ENCODE measurements at regions not wholly inside any gene's neighbourhood (a gene's known extent, or its start where the extent isn't known, plus 50 kb on each side); places are given as distances from the start of the nearest gene placed in this dataset.
A peak's percentile ranks its signal among the peaks of the same experiment; 100 is the strongest.

DNA sequence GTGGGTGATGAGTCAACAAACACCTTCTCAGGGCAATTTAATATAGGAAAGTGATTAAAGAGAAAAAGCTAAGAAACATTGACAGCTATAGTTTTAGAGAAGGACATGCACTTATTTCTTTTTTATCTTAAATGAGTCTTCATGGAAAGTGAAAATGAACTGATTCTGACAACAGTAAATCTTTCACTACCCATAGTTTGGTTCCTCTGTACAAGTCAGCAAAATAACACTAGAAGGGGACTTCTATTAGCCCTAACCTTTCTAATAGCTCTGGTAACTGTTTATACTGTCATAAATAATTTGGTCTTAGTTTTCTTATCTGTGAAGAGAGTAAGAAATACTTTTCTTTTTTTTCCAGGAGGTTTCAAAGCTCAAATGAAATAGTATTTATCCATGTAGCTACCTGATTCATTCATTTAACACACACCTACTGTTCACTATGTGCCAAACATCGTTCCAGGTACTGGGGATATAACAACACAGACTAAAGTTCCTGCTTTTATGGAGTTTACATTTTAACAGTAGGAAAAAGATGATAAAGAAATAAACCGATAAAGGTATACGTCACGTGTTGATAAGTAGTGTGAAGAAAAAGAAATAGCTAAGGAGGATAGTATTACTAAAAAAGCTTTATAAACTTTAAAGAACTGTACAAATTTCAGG lies 148.2 kb downstream of the PCSK1 start:
- DNase-seq (ENCODE audit: low read depth, low spot score): no peak

- DNase-seq (ENCODE audit: low read depth, low spot score): no peak
Observed at GRCh38 chr5:96283589-96283988, 149.5 kb downstream of the PCSK1 start.

DNA sequence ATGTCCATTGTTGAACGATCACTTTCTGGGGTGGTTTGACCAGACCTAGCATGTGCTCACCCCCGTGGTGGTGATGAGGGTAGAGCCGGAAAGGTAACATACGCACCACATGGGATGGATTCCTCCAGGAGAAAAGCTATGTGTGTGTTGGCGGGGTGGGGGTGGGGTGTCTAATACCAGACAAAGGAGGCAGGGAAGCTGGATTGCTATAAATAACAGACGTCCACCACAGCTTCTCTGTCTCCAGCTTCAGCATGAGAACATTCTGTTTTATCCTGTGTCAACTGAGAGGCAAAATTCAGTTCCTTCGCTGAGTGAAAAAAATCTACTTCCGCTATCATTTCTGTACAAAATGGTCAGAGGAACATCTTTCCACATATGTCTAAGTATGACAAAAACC lies 151.0 kb downstream of the PCSK1 start:
- DNase-seq (ENCODE audit: low read depth, low spot score): no peak

GRCh38 chr5:96280946-96281393 lies 152.1 kb downstream of the PCSK1 start:
- peak; percentile 58 for DNase-seq (ENCODE audit: low read depth, low spot score)

DNA sequence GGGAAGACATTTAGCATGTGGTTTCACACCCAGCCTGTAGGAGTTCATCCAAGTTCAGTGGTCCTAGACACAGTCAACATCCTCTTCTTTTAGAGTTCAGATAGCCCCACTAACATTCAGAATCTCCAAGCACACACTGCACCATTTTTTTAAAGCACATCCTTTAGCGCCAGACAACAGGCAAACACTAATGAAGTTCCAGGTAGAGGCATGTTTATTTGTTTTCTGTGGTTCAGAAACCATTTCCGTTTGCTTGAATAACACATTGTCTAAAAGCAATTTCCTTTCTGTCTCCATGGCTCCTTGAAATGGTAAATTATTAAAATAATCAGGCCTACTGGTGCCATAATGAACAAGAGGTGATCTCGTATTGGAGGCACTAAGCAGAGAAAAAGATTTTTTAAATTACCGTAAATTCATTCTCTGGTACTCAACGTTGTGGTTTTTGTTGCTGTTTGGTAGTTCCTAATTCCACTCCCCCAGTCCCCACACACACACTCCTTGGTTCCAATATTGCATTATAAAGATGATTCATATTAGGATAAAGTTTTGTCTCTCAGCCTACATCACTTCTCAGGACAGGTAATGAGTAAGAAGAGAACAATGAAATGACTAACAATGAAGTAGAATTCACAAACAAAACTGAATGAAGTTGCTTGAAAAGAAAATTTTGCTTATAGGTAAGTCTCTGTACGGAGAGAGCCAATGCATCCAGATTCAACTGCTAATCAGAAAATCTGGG lies 153.1 kb downstream of the PCSK1 start:
- DNase-seq (ENCODE audit: low read depth, low spot score): no peak

DNA sequence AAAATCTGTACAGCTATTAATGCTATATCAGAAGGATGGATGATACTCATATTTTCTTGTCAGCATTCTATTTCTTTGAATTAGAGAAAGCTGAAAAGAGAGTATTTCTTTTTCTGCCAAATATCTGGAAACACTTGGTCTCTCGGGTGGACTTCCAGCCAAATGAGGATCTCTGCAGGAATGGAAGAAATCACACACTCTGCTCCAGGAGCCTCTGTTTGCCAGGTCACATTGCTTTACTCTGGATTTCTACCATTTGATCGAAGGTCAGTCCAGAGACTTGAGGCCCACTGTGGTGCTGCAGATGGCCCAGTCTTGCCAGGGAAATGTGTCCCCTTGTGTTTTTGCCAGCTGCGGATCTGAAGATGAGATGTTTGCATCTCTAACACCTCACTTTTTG lies 154.1 kb downstream of the PCSK1 start:
- no peak for DNase-seq (ENCODE audit: low read depth, low spot score)

DNA sequence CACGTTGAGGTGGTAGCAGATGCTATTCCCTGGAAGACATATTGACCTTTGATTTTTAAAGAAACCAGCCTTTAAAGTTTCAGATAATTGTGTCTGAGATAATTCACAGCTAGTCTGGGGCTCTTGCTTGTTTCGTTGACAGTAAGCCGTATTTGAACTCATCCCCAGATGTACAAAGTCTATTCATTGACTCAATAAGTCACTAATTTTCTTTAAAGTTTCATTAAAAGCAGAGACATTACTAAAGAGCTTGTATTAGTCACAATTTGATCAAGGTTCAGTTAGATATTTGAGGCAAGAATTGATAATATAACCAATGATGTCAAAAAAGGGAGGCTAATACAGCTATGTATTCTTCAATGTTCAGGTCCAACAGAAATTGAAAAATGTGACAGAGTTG lies 158.0 kb downstream of the PCSK1 start:
- no peak for DNase-seq (ENCODE audit: low read depth, low spot score)

DNA sequence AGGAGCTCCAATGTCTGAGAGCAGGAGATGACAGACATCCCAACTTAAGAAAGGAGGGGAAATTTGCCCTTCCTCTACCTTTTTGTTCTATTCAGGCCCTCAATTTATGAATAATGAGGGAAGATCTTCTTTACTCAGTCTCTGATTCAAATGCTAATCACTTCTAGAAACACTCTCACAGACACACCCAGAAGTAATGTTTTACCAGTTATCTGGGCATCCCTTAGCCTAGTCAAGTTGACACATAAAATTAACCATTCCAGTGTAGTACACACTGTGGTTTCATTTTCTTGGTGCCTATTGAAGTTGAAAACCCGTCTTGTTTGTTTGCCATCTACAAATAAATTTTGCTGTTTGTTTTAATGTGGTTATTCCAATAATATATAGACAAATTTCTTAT lies 167.6 kb downstream of the PCSK1 start:
- no peak for DNase-seq (ENCODE audit: low read depth, low spot score)

DNA sequence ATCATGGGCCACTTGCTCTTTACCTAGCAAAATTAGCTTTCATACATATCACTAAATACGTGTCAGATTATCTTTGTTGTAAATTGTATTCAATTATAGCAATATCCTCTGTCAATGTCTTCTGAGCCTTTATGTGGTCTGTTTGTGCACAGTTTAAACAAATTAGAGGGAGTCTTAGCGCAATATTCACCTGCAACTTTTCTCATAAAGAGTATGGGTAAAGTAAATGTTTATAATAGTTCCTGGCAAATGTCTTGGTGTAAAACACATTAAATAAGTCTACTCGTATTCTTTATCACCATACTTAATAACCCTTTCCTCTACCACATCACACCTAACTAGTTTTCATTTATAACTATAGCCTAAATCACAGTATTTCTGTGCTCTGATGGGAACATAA lies 169.0 kb downstream of the PCSK1 start:
- no peak for DNase-seq (ENCODE audit: low read depth, low spot score)

DNA sequence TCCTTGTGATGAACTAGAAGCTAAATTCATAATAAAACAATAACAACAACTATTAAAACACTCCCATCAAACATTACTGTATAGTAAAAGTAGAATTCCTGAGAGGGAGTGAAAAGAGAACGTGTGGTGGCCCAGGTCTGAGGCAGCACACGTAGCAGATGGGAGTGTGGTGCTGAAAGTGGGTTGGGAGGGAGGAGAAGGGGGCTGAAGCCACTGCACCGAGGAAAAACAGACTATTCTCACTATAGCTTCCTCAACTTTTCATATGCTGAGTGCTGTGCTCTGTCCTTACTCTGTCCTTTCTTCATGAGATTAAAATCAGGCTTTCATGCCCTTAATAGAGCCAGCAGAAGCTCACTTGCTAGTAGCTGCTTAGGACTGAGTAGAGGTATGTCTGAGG lies 170.9 kb downstream of the PCSK1 start:
- no peak for DNase-seq (ENCODE audit: low read depth, low spot score)

DNA sequence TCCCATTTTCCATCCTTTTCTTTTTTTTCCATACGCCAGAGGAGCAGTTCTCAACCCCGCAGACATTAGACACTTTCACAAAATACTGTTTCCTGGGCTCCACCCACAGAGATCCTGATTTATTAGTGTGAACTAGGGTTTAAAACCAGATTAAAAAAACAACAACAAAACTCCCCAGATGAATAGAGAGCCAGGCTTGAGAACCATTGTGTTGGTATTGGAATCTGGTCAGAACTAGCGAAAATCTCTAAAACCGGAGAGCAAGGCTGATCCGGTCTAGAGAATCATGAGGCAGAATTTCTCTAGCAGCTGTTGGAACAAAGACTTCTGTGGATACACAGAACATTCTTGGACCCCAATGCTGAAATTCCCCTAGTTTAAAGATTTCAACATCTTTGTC lies 173.0 kb downstream of the PCSK1 start:
- no peak for DNase-seq (ENCODE audit: low read depth, low spot score)

GRCh38 chr5:96259151-96259772 lies 173.8 kb downstream of the PCSK1 start:
- DNase-seq (ENCODE audit: low read depth, low spot score): no peak

- no peak for DNase-seq (ENCODE audit: low read depth, low spot score)
Observed at GRCh38 chr5:96258692-96259091, 174.4 kb downstream of the PCSK1 start.

DNA sequence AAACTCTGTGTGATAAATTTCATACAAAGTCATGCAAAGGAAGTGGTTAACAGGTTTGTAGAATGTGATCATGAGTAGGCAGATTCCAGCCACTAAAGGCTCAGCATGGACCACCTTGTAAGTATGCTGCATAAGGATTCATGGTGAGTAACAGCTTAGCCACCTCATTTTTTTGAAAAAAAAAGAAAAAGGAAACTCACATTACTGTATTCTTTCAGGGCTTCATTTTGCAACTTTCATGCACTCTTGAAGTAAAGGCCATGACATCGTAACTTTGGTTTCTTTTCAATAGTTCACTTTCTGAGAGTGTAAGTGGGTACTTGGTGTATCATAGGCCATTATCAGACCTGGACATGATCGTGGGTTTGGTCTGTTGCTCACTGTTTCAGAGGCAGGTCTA lies 175.1 kb downstream of the PCSK1 start:
- no peak for DNase-seq (ENCODE audit: low read depth, low spot score)

- no peak for DNase-seq (ENCODE audit: low read depth, low spot score)
Observed at GRCh38 chr5:96256795-96257470, 176.1 kb downstream of the PCSK1 start.

DNA sequence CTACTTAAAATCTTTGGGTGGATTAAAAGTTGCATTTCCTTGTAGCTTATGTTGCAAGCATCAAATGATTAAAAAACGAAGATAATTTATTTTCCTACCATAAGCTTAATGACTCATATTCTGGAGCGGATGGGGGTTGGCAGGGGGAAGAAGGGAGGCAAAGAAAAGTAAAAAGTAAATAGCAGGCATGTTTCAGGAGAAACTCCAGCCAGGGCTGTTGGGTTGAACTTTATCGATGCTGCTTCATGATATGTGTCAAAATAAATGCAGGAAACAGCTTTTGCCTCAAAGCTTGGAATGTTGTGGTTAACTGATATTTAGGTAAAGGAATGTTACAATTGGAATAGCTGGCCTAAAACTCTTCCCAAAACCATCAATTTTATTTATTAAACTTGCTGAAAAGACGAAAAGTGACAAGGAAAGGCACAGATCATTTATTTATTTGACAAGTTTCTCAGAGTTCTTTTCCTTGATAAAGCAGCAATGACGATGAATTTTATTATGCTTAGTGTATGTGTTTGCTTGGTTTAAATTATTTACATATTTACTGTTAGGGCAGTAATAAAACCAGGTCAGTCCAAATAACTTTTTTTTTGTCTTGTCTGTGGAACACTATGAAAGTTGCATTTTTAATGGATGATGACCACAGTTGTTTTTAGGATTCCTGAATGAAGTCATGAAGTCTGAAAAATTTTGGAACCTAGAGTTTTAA lies 177.9 kb downstream of the PCSK1 start:
- no peak for DNase-seq (ENCODE audit: low read depth, low spot score)

- DNase-seq (ENCODE audit: low read depth, low spot score): no peak
Observed at GRCh38 chr5:96253140-96253539, 179.9 kb downstream of the PCSK1 start.

- DNase-seq (ENCODE audit: low read depth, low spot score): no peak
Observed at GRCh38 chr5:96252596-96252995, 180.5 kb downstream of the PCSK1 start.

DNA sequence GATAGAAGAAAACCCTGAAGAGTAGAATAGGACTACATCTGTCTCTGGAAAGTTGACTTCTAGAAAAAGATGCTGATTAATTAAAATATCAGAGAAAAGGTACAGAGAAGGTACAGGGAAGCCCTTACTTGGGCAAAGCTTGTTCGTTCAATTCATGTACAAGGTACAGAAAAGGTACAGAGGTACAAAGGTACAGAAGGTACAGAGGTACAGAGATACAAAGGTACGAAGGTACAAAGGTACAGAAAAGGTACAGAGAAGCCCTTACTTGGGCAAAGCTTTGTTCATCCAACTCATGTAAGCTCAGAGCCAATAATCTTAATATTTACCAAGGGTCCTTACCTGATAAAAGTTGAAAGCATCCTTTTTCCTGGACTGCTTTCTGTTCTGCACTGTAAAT lies 182.3 kb downstream of the PCSK1 start:
- no peak for DNase-seq (ENCODE audit: low read depth, low spot score)

DNA sequence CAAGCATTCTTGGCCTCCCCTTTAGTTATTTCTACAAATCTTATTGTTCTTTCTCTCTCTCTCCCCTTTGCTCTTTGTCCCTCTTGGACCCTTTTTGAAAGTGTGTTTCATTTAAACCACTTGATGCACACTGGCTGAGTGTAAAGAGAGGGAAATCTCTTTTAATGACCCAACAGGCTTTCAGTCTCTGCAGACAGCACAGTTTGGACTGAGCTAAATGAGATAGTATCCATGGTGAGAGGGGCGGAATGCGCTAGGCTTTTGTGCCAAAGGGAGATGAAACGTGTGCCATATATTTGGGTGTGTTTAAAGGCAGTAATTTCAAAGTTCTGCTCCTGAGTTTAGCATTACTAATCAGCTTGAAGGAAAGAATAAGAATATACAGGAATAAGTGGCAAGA lies 184.9 kb downstream of the PCSK1 start:
- no peak for DNase-seq (ENCODE audit: low read depth, low spot score)

- DNase-seq (ENCODE audit: low read depth, low spot score): no peak
Observed at GRCh38 chr5:96247708-96248107, 185.3 kb downstream of the PCSK1 start.
